NCI-H2171 (cell line): ENCODE measurements at regions not wholly inside any gene's neighbourhood (a gene's known extent, or its start where the extent isn't known, plus 50 kb on each side); places are given as distances from the start of the nearest gene placed in this dataset.
"Not testable (repeated sequence)": the region's sequence is repeated elsewhere in the genome, so short reads cannot be mapped to it uniquely, and the experiment has no call there.

ENCODE experiments used
- DNase-seq: peaks from one replicate; lab custom pipeline; 2025; lab: John Stamatoyannopoulos, UW

- not testable (repeated sequence) for DNase-seq
Observed at GRCh38 chr5:106430733-106431132, 1240.0 kb downstream of the EFNA5 start.

GRCh38 chr5:106423109-106423897 lies 1247.4 kb downstream of the EFNA5 start:
- DNase-seq, result no peak

GRCh38 chr5:106420102-106420501 lies 1250.6 kb downstream of the EFNA5 start:
- no peak for DNase-seq

GRCh38 chr5:106418196-106418595 lies 1252.5 kb downstream of the EFNA5 start:
- no peak for DNase-seq

GRCh38 chr5:106417566-106417965 lies 1253.2 kb downstream of the EFNA5 start:
- DNase-seq, result no peak

- no peak for DNase-seq
Observed at GRCh38 chr5:106417163-106417562, 1253.6 kb downstream of the EFNA5 start.

GRCh38 chr5:106415541-106415940 lies 1255.2 kb downstream of the EFNA5 start:
- no peak for DNase-seq

- DNase-seq, result no peak
Observed at GRCh38 chr5:106414342-106414741, 1256.4 kb downstream of the EFNA5 start.

GRCh38 chr5:106412606-106413005 lies 1258.1 kb downstream of the EFNA5 start:
- DNase-seq, result no peak

- no peak for DNase-seq
Observed at GRCh38 chr5:106408570-106408969, 1262.2 kb downstream of the EFNA5 start.

- no peak for DNase-seq
Observed at GRCh38 chr5:106408141-106408540, 1262.6 kb downstream of the EFNA5 start.

- DNase-seq, result no peak
Observed at GRCh38 chr5:106401561-106401960, 1269.2 kb downstream of the EFNA5 start.

GRCh38 chr5:106399391-106399790 lies 1271.3 kb downstream of the EFNA5 start:
- no peak for DNase-seq

GRCh38 chr5:106397700-106398099 lies 1273.0 kb downstream of the EFNA5 start:
- no peak for DNase-seq

- DNase-seq, result no peak
Observed at GRCh38 chr5:106393276-106393675, 1277.5 kb downstream of the EFNA5 start.

GRCh38 chr5:106392766-106393165 lies 1278.0 kb downstream of the EFNA5 start:
- no peak for DNase-seq

GRCh38 chr5:106387767-106388166 lies 1283.0 kb downstream of the EFNA5 start:
- DNase-seq, result not testable (repeated sequence)

- DNase-seq, result no peak
Observed at GRCh38 chr5:106386287-106386686, 1284.5 kb downstream of the EFNA5 start.

GRCh38 chr5:106380736-106381135 lies 1290.0 kb downstream of the EFNA5 start:
- DNase-seq, result no peak

GRCh38 chr5:106376522-106376921 lies 1294.2 kb downstream of the EFNA5 start:
- no peak for DNase-seq

GRCh38 chr5:106374956-106375355 lies 1295.8 kb downstream of the EFNA5 start:
- no peak for DNase-seq

- DNase-seq, result no peak
Observed at GRCh38 chr5:106368021-106368420, 1302.7 kb downstream of the EFNA5 start.

- no peak for DNase-seq
Observed at GRCh38 chr5:106367281-106367680, 1303.5 kb downstream of the EFNA5 start.

GRCh38 chr5:106363578-106363977 lies 1307.2 kb downstream of the EFNA5 start:
- no peak for DNase-seq
